HepG2 (cell line): ENCODE measurements at regions not wholly inside any gene's neighbourhood (a gene's known extent, or its start where the extent isn't known, plus 50 kb on each side); places are given as distances from the start of the nearest gene placed in this dataset.

Source experiments
- ATAC-seq: fragments of 200-7000 bp; cut with Tn5 transposase; 3 replicates; pipeline ENCODE4 v1.9.1; 2020; ENCODE audit warnings: mild to moderate bottlenecking, moderate library complexity
- BruUV-seq: library from RNA; stranded (reverse); fragments of 400-500 nt; replicated peaks from 2 replicates; lab custom pipeline; 2021; lab: Mats Ljungman, UMichigan
- CTCF ChIA-PET: fragments of 300-600 bp; formaldehyde crosslinking; extraction: SDS; loops from one replicate; lab custom pipeline; 2021; ENCODE audit warnings: low total read pairs, inconsistent platforms, low intra/inter-chr PET ratio; lab: Yijun Ruan, JAX
- POLR2A ChIA-PET: fragments of 350-600 bp; sonication (Branson Sonifier 250); formaldehyde crosslinking; loops from one replicate; lab custom pipeline; 2020; ENCODE audit warnings: antibody characterized with exemption, inconsistent platforms; lab: Yijun Ruan, JAX
- DNase-seq: peaks from one replicate; pipeline ENCODE4 v3.0.0-alpha.2; 2015; ENCODE audit warnings: low spot score
- FAIRE-seq: peaks from 3 replicates; lab custom pipeline; 2011; peaks lifted over from hg19 to GRCh38; lab: Jason Lieb, UNC
- H2AFZ ChIP-seq: one replicate; pipeline ENCODE4 v1.6.1; 2011; ENCODE audit warnings: low read length, inconsistent platforms
- H3K27ac ChIP-seq: fragments of 300-600 bp; 3 replicates; pipeline ENCODE4 v1.8.0; 2011; ENCODE audit warnings: mixed run types, mild to moderate bottlenecking, mixed read lengths, low read length, inconsistent platforms; ENCODE audit not compliant: insufficient read depth; ENCODE audit errors: extremely low read length
- H3K27me3 ChIP-seq, 2 experiments: fragments of 200-600 bp in 1 of 2; 2 replicates in 1 of 2; 3 replicates in 1 of 2; pipeline versions ENCODE4 v1.6.0 to v1.8.0; 2011; ENCODE audit warnings: low read length in 2 of 2, mild to moderate bottlenecking in 2 of 2, moderate library complexity in 2 of 2, inconsistent platforms in 1 of 2; ENCODE audit not compliant: insufficient read depth in 2 of 2, control insufficient read depth in 1 of 2
- H3K36me3 ChIP-seq, 2 experiments: fragments of 200-600 bp in 1 of 2; replicated peaks in 1 of 2; 2 replicates in 1 of 2; 3 replicates in 1 of 2; pipeline versions ENCODE4 v1.5.1 to v1.8.0; 2011; ENCODE audit warnings: low read length in 2 of 2, inconsistent platforms in 1 of 2; ENCODE audit not compliant: insufficient read depth in 2 of 2, control insufficient read depth in 1 of 2
- H3K4me1 ChIP-seq: 2 replicates; pipeline ENCODE4 v1.5.1; 2012; ENCODE audit warnings: low read length, inconsistent platforms; ENCODE audit not compliant: insufficient read depth
- H3K4me2 ChIP-seq: 2 replicates; pipeline ENCODE4 v1.6.0; 2011; ENCODE audit warnings: low read depth, low read length, inconsistent platforms
- H3K4me3 ChIP-seq, 3 experiments: fragments of 200-600 bp in 1 of 3; sonication (generic), shearing (Covaris generic) in 1 of 3; replicated peaks in 1 of 3; 2 replicates each; pipeline ENCODE4 v1.5.1; 2011 to 2016; ENCODE audit warnings: low read length in 3 of 3, inconsistent platforms in 2 of 3, low read depth in 2 of 3, mild to moderate bottlenecking in 2 of 3, control low read depth in 1 of 3, mixed read lengths in 1 of 3; ENCODE audit not compliant: insufficient read depth in 1 of 3
- H3K79me2 ChIP-seq: one replicate; pipeline ENCODE4 v1.6.1; 2011; ENCODE audit warnings: low read length, inconsistent platforms; ENCODE audit not compliant: insufficient read depth
- H3K9ac ChIP-seq: 2 replicates; pipeline ENCODE4 v1.6.0; 2011; ENCODE audit warnings: mild to moderate bottlenecking, low read depth, low read length, inconsistent platforms; ENCODE audit not compliant: insufficient read depth
- H3K9me3 ChIP-seq: 2 replicates; pipeline ENCODE4 v1.5.1; 2012; ENCODE audit warnings: mild to moderate bottlenecking, low read length
- H4K20me1 ChIP-seq: 2 replicates; pipeline ENCODE4 v1.6.0; 2011; ENCODE audit warnings: inconsistent platforms, mild to moderate bottlenecking, low read length, moderate library complexity; ENCODE audit not compliant: insufficient read depth
- GRHL1 ChIP-seq: sonication (generic); formaldehyde crosslinking; conservative IDR thresholded peaks from 2 replicates; pipeline ENCODE4 v1.8.0; 2022; ENCODE audit warnings: missing genetic modification reagents
- MAFF ChIP-seq: IDR thresholded peaks from 2 replicates; pipeline ENCODE4 v1.6.1; 2011; ENCODE audit warnings: low read depth, low read length, improper control_type of control experiment
- MIER3 ChIP-seq: IDR thresholded peaks from 2 replicates; pipeline ENCODE4 v1.6.1; 2016; ENCODE audit warnings: missing compliant biosample characterization, borderline replicate concordance
- NFE2L1 ChIP-seq: sonication (generic); formaldehyde crosslinking; IDR thresholded peaks from 2 replicates; pipeline ENCODE4 v1.4.0; 2020; ENCODE audit warnings: missing genetic modification reagents, mild to moderate bottlenecking, borderline replicate concordance
- PITX1 ChIP-seq: sonication (generic); formaldehyde crosslinking; IDR thresholded peaks from 2 replicates; pipeline ENCODE4 v1.5.1; 2020; ENCODE audit warnings: mild to moderate bottlenecking, missing genetic modification reagents
- REL ChIP-seq: sonication (generic); formaldehyde crosslinking; conservative IDR thresholded peaks from 2 replicates; pipeline ENCODE4 v1.8.0; 2022; ENCODE audit warnings: mild to moderate bottlenecking, missing genetic modification reagents, moderate library complexity
- RERE ChIP-seq: IDR thresholded peaks from 2 replicates; pipeline ENCODE4 v1.6.1; 2016; ENCODE audit warnings: low read depth, missing genetic modification reagents, missing compliant biosample characterization
- TFE3 ChIP-seq: IDR thresholded peaks from 2 replicates; pipeline ENCODE4 v1.6.1; 2016
- XBP1 ChIP-seq: sonication (generic); formaldehyde crosslinking; IDR thresholded peaks from 2 replicates; pipeline ENCODE4 v1.5.0; 2020; ENCODE audit warnings: missing genetic modification reagents
- ZFX ChIP-seq: sonication (generic); formaldehyde crosslinking; IDR thresholded peaks from 2 replicates; pipeline ENCODE4 v1.4.0; 2020; ENCODE audit warnings: mild to moderate bottlenecking, low read depth, missing genetic modification reagents, moderate library complexity
- ZNF292 ChIP-seq: sonication (generic); formaldehyde crosslinking; IDR thresholded peaks from 2 replicates; pipeline ENCODE4 v1.8.1; 2022; ENCODE audit warnings: mild to moderate bottlenecking, low read depth, missing genetic modification reagents, borderline replicate concordance
- ZNF501 ChIP-seq: sonication (generic); formaldehyde crosslinking; IDR thresholded peaks from 2 replicates; pipeline ENCODE4 v1.5.1; 2020; ENCODE audit warnings: mild to moderate bottlenecking, moderate library complexity, missing genetic modification reagents
- ZNF770 ChIP-seq: sonication (generic); formaldehyde crosslinking; IDR thresholded peaks from 2 replicates; pipeline ENCODE4 v1.5.0; 2020; ENCODE audit warnings: mild to moderate bottlenecking, missing genetic modification reagents
- ZNF780A ChIP-seq: sonication (generic); formaldehyde crosslinking; IDR thresholded peaks from 2 replicates; pipeline ENCODE4 v1.8.0; 2022; ENCODE audit warnings: mild to moderate bottlenecking, missing genetic modification reagents, moderate library complexity
- in situ Hi-C: cut with HindIII; loops from 2 replicates; pipeline ENCODE4 v1.10.0; 2017; ENCODE audit warnings: low pct_unique_long_range_greater_than_20kb; ENCODE audit not compliant: extremely low pct_ligation_motif_present
- intact Hi-C: fragments of 100-400 bp; cut with micrococcal nuclease; formaldehyde crosslinking; loops from one replicate; pipeline ENCODE4 v1.10.0; 2022; ENCODE audit not compliant: unreplicated experiment

GRCh38 chr2:146189541-146189940 lies 1655.3 kb upstream of the ACVR2A start:
- no TSS peak for BruUV-seq
- intact Hi-C loops (no loop called here), in situ Hi-C loops (no loop called here)
- Histone ChIP-seq H2AFZ (no peak overlapping the region), H3K9me3 (no peaks in the 10 kb centered on the region), H3K4me3 (no peak overlapping the region), H3K27ac (no peak overlapping the region), H3K4me1 (no peaks in the 10 kb centered on the region), H3K4me2 (no peak overlapping the region), H3K36me3 (no peaks in the 10 kb centered on the region), H3K27me3 (no peaks in the 10 kb centered on the region), H3K9ac (no peak overlapping the region), H4K20me1 (no peaks in the 10 kb centered on the region), H3K79me2 (no peaks in the 10 kb centered on the region)
- ChIA-PET CTCF (no interaction called here), POLR2A (no interaction called here)
- FAIRE-seq, result no peak
- ATAC-seq, result no peak
- TF ChIP-seq ZNF770 (CRISPR knock-in tag), result no peak
- no peak for TF ChIP-seq MIER3
- no peak for TF ChIP-seq PITX1 (CRISPR knock-in tag)
- no peak for TF ChIP-seq MAFF
- no peak for TF ChIP-seq ZNF780A (CRISPR knock-in tag)
- TF ChIP-seq ZNF292 (CRISPR knock-in tag), result no peak
- no peak for TF ChIP-seq ZFX (CRISPR knock-in tag)
- TF ChIP-seq XBP1 (CRISPR knock-in tag), result no peak
- no peak for TF ChIP-seq NFE2L1 (CRISPR knock-in tag)
- no peak for TF ChIP-seq GRHL1 (CRISPR knock-in tag)
- TF ChIP-seq TFE3, result no peak
- no peak for TF ChIP-seq REL
- TF ChIP-seq ZNF501, result no peak
- no peak for TF ChIP-seq RERE (CRISPR knock-in tag)
- no peak for DNase-seq
